ENCODE measurements at regions not wholly inside any gene's neighbourhood (a gene's known extent, or its start where the extent isn't known, plus 50 kb on each side); places are given as distances from the start of the nearest gene placed in this dataset.

DNA sequence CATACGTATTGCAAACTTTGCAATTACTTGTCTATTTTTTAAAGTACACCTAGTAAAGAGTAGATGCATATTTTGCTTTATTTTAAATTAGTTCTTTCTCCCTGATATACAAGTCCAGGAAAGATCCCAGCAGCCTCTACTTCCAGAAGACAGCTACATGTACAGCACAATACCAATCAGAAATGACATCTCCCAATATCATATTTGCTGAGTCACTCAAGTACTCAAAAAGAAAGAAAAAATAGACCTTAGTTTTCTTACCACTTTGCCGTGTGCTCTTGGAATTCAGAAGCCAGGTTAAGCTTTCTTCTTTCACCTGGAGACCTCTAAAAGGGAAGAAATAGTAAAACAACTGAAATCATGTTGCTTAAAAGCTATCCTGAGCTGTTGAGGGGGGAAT is 412.6 kb upstream of the RUNX1 start:
- no peak for ATAC-seq (ENCODE audit: insufficient read depth, low FRiP score)
- no peaks in the 10 kb centered on the region for H3K36me3 ChIP-seq (ENCODE audit: control insufficient read depth in 4 of 4, insufficient read depth in 4 of 4, low read length in 4 of 4)
- no peak overlapping the region for H3K9ac ChIP-seq (ENCODE audit: insufficient read depth in 1 of 2, low read length in 2 of 2)
- H3K4me1 ChIP-seq (ENCODE audit: control insufficient read depth in 5 of 5, insufficient read depth in 5 of 5, low read length in 5 of 5), result no peaks in the 10 kb centered on the region
- DNase-seq, result no peak
- TF ChIP-seq CTCF (IDR thresholded peaks at IDR 0.05; ENCODE audit: control extremely low read depth, extremely low read depth), result no peak
- H3K27me3 ChIP-seq (ENCODE audit: control insufficient read depth in 3 of 3, insufficient read depth in 3 of 3, low read length in 2 of 3), result no peaks in the 10 kb centered on the region
- no peak overlapping the region for H3K27ac ChIP-seq (ENCODE audit: low read depth in 1 of 2, low read length in 1 of 2)
- H3K9me3 ChIP-seq (ENCODE audit: control insufficient read depth in 4 of 4, insufficient read depth in 3 of 4, low read length in 3 of 4), result no peaks in the 10 kb centered on the region
- WGBS, 2 donors, result 38 to 55% methylated on average over 2 of the region's 2 CpGs
- H3K4me3 ChIP-seq, result no peak overlapping the region

DNA sequence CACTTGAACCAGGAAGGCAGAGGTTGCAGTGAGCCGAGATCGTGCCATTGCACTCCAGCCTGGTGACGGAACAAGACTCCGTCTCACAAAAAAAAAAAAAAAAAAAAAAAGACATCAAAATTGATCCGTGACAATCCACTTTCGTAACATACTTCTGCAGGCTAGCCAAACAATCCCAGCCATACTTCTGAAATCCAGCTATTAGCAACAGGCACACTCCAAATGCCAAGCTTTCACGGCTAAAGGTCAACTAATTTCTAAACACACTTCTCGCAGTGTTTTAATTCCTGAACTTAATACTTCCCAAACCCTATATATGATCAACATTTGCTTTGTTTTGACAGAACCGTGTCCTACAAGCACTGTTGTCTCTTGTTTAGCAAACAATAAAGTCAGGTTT is 411.3 kb upstream of the RUNX1 start:
- H3K27me3 ChIP-seq (ENCODE audit: control insufficient read depth in 3 of 3, insufficient read depth in 3 of 3, low read length in 2 of 3), result no peaks in the 10 kb centered on the region
- H3K4me3 ChIP-seq, result no peak overlapping the region
- H3K36me3 ChIP-seq (ENCODE audit: control insufficient read depth in 4 of 4, insufficient read depth in 4 of 4, low read length in 4 of 4), result no peaks in the 10 kb centered on the region
- TF ChIP-seq CTCF (IDR thresholded peaks at IDR 0.05; ENCODE audit: control extremely low read depth, extremely low read depth), result no peak
- DNase-seq (no peak), ATAC-seq (ENCODE audit: insufficient read depth, low FRiP score) (no peak)
- no peaks in the 10 kb centered on the region for H3K9me3 ChIP-seq (ENCODE audit: control insufficient read depth in 4 of 4, insufficient read depth in 3 of 4, low read length in 3 of 4)
- H3K27ac ChIP-seq (ENCODE audit: low read depth in 1 of 2, low read length in 1 of 2), result no peak overlapping the region
- no peak overlapping the region for H3K9ac ChIP-seq (ENCODE audit: insufficient read depth in 1 of 2, low read length in 2 of 2)
- 74 to 88% methylated on average over 9 of the region's 9 CpGs for WGBS, 2 donors
- H3K4me1 ChIP-seq (ENCODE audit: control insufficient read depth in 5 of 5, insufficient read depth in 5 of 5, low read length in 5 of 5), result no peaks in the 10 kb centered on the region

GRCh38 chr21:35458405-35458804 is 409.3 kb upstream of the RUNX1 start:
- no peak for ATAC-seq (ENCODE audit: insufficient read depth, low FRiP score)
- no peak for TF ChIP-seq CTCF (IDR thresholded peaks at IDR 0.05; ENCODE audit: control extremely low read depth, extremely low read depth)
- Histone ChIP-seq H3K36me3 (ENCODE audit: control insufficient read depth in 4 of 4, insufficient read depth in 4 of 4, low read length in 4 of 4) (no peaks in the 10 kb centered on the region), H3K4me3 (no peak overlapping the region), H3K27me3 (ENCODE audit: control insufficient read depth in 3 of 3, insufficient read depth in 3 of 3, low read length in 2 of 3) (no peaks in the 10 kb centered on the region), H3K27ac (ENCODE audit: low read depth in 1 of 2, low read length in 1 of 2) (no peak overlapping the region), H3K4me1 (ENCODE audit: control insufficient read depth in 5 of 5, insufficient read depth in 5 of 5, low read length in 5 of 5) (no peaks in the 10 kb centered on the region), H3K9me3 (ENCODE audit: control insufficient read depth in 4 of 4, insufficient read depth in 3 of 4, low read length in 3 of 4) (no peaks in the 10 kb centered on the region), H3K9ac (ENCODE audit: insufficient read depth in 1 of 2, low read length in 2 of 2) (no peak overlapping the region)
- no peak for DNase-seq
- WGBS, 2 donors, result 94 to 98% methylated on average over 5 of the region's 5 CpGs

DNA sequence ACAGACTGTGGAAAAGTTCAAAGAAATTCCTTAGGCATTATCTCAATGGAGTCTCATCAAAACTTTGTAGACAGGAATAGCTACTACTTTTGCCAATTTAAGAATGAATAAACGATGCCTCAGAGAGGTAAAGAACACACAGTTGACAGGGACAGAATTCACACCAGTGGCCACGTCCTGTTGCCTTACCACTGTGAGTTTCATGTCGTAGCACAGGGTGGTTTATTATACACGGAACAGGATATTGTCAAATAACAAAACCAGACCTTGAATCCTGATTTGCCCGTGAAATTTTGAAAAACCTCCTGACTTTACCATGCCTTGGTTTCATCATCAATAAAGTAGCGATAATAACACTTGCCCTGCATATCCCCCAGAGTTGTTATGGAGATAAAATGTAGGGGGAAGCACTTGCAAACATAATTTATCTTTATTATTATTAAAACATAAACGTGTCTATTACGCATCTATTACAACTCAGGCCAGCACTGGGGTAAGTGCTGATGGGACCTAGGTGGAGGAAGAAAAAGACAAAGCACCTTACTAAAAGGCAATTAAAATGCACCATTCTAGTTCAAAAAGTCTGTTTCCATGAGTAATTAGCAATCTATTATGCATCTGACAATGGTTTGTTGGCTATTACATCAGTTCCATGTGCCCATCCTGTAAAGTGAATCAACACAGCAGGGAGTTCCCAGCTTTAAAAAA is 408.1 kb upstream of the RUNX1 start:
- 73 to 74% methylated on average over 8 of the region's 8 CpGs for WGBS, 2 donors
- no peaks in the 10 kb centered on the region for H3K9me3 ChIP-seq (ENCODE audit: control insufficient read depth in 4 of 4, insufficient read depth in 3 of 4, low read length in 3 of 4)
- no peak for DNase-seq
- no peaks in the 10 kb centered on the region for H3K27me3 ChIP-seq (ENCODE audit: control insufficient read depth in 3 of 3, insufficient read depth in 3 of 3, low read length in 2 of 3)
- no peak for ATAC-seq (ENCODE audit: insufficient read depth, low FRiP score)
- H3K36me3 ChIP-seq (ENCODE audit: control insufficient read depth in 4 of 4, insufficient read depth in 4 of 4, low read length in 4 of 4), result no peaks in the 10 kb centered on the region
- no peak overlapping the region for H3K9ac ChIP-seq (ENCODE audit: insufficient read depth in 1 of 2, low read length in 2 of 2)
- H3K4me3 ChIP-seq, result no peak overlapping the region
- no peaks in the 10 kb centered on the region for H3K4me1 ChIP-seq (ENCODE audit: control insufficient read depth in 5 of 5, insufficient read depth in 5 of 5, low read length in 5 of 5)
- H3K27ac ChIP-seq (ENCODE audit: low read depth in 1 of 2, low read length in 1 of 2), result no peak overlapping the region
- TF ChIP-seq CTCF (IDR thresholded peaks at IDR 0.05; ENCODE audit: control extremely low read depth, extremely low read depth), result no peak
